ENCODE measurements at regions not wholly inside any gene's neighbourhood (a gene's known extent, or its start where the extent isn't known, plus 50 kb on each side); places are given as distances from the start of the nearest gene placed in this dataset.

- H3K36me3 ChIP-seq = no peaks in the 10 kb centered on the region
- intact Hi-C loops (cut with DNase I) = no loop called here
- no peak overlapping the region for H3K27ac ChIP-seq
- WGBS, 2 donors = 70 to 90% methylated on average over 2 of the region's 2 CpGs
- no peak overlapping the region for H3K4me3 ChIP-seq
- H3K27me3 ChIP-seq = peaks cover 0 to 21% (median 0%) of the 10 kb centered on the region in 4 donors
- H3K4me1 ChIP-seq = peaks cover 0 to 25% (median 13%) of the 10 kb centered on the region in 3 donors
- no peak for DNase-seq
- no peaks in the 10 kb centered on the region for H3K9me3 ChIP-seq
- no peak for TF ChIP-seq CTCF (IDR thresholded peaks at IDR 0.05)
- TF ChIP-seq POLR2A (IDR thresholded peaks at IDR 0.05) = no peak
These were observed 427.0 kb upstream of the TNP1 start for GRCh38 chr2:217286833-217287232.

GRCh38 chr2:217285926-217286325, 426.1 kb upstream of the TNP1 start:
- Histone ChIP-seq H3K27me3 (peaks cover 0 to 17% (median 0%) of the 10 kb centered on the region in 4 donors), H3K4me1 (peaks cover 0 to 25% (median 13%) of the 10 kb centered on the region in 3 donors), H3K4me3 (no peak overlapping the region), H3K36me3 (no peaks in the 10 kb centered on the region), H3K9me3 (no peaks in the 10 kb centered on the region), H3K27ac (no peak overlapping the region)
- intact Hi-C loops (cut with DNase I) = no loop called here
- no peak for DNase-seq
- TF ChIP-seq POLR2A (IDR thresholded peaks at IDR 0.05) (no peak), CTCF (IDR thresholded peaks at IDR 0.05) (no peak)
- WGBS, 2 donors = 72 to 79% methylated on average over 4 of the region's 4 CpGs

GRCh38 chr2:217283460-217283859, 423.6 kb upstream of the TNP1 start:
- intact Hi-C loops (cut with DNase I) = no loop called here
- H3K27ac ChIP-seq = no peak overlapping the region
- H3K27me3 ChIP-seq = peaks cover 0 to 17% (median 0%) of the 10 kb centered on the region in 4 donors
- H3K4me1 ChIP-seq = peaks cover 0 to 2% (median 0%) of the 10 kb centered on the region in 3 donors
- no peak for TF ChIP-seq POLR2A (IDR thresholded peaks at IDR 0.05)
- TF ChIP-seq CTCF (IDR thresholded peaks at IDR 0.05) = no peak
- no peak for DNase-seq
- no peak overlapping the region for H3K4me3 ChIP-seq
- H3K9me3 ChIP-seq = no peaks in the 10 kb centered on the region
- WGBS, 2 donors = 80 to 88% methylated on average over 5 to 6 of the region's 6 CpGs
- H3K36me3 ChIP-seq = no peaks in the 10 kb centered on the region

- H3K27ac ChIP-seq = no peak overlapping the region
- no peak for TF ChIP-seq POLR2A (IDR thresholded peaks at IDR 0.05)
- TF ChIP-seq CTCF (IDR thresholded peaks at IDR 0.05) = no peak
- no peaks in the 10 kb centered on the region for H3K9me3 ChIP-seq
- intact Hi-C loops (cut with DNase I) = no loop called here
- H3K4me3 ChIP-seq = no peak overlapping the region
- H3K27me3 ChIP-seq = peaks cover 0 to 17% (median 0%) of the 10 kb centered on the region in 4 donors
- peaks cover 0 to 2% (median 0%) of the 10 kb centered on the region in 3 donors for H3K4me1 ChIP-seq
- WGBS, 2 donors = 27 to 34% methylated on average over 2 of the region's 2 CpGs
- no peak for DNase-seq
- no peaks in the 10 kb centered on the region for H3K36me3 ChIP-seq
These were observed 422.7 kb upstream of the TNP1 start for GRCh38 chr2:217282531-217282930.

- H3K4me3 ChIP-seq = no peak overlapping the region
- TF ChIP-seq POLR2A (IDR thresholded peaks at IDR 0.05) = no peak
- no peak for TF ChIP-seq CTCF (IDR thresholded peaks at IDR 0.05)
- H3K27ac ChIP-seq = no peak overlapping the region
- no peak for DNase-seq
- intact Hi-C loops (cut with DNase I) = no loop called here
- H3K4me1 ChIP-seq = no peaks in the 10 kb centered on the region
- H3K36me3 ChIP-seq = no peaks in the 10 kb centered on the region
- peaks cover 0 to 6% (median 0%) of the 10 kb centered on the region in 4 donors for H3K27me3 ChIP-seq
- no peaks in the 10 kb centered on the region for H3K9me3 ChIP-seq
These were observed 419.7 kb upstream of the TNP1 start for GRCh38 chr2:217279556-217279955.
